ENCODE measurements at regions not wholly inside any gene's neighbourhood (a gene's known extent, or its start where the extent isn't known, plus 50 kb on each side); places are given as distances from the start of the nearest gene placed in this dataset.

GRCh38 chr3:117105686-117106085, 396.1 kb downstream of the TUSC7 start:
- TF ChIP-seq CTCF (IDR thresholded peaks at IDR 0.05; ENCODE audit: low read depth, low read length, missing control alignments): no peak
- DNase-seq (ENCODE audit: low read depth): no peak
- H3K4me3 ChIP-seq (ENCODE audit: low read depth, low read length): no peak overlapping the region

GRCh38 chr3:117106396-117106795, 396.8 kb downstream of the TUSC7 start:
- no peak for DNase-seq (ENCODE audit: low read depth)
- TF ChIP-seq CTCF (IDR thresholded peaks at IDR 0.05; ENCODE audit: low read depth, low read length, missing control alignments): no peak
- H3K4me3 ChIP-seq (ENCODE audit: low read depth, low read length): no peak overlapping the region

GRCh38 chr3:117107946-117108345, 398.4 kb downstream of the TUSC7 start:
- H3K4me3 ChIP-seq (ENCODE audit: low read depth, low read length): no peak overlapping the region
- TF ChIP-seq CTCF (IDR thresholded peaks at IDR 0.05; ENCODE audit: low read depth, low read length, missing control alignments): no peak
- DNase-seq (ENCODE audit: low read depth): no peak

GRCh38 chr3:117109178-117109577, 399.6 kb downstream of the TUSC7 start:
- no peak for DNase-seq (ENCODE audit: low read depth)
- no peak for TF ChIP-seq CTCF (IDR thresholded peaks at IDR 0.05; ENCODE audit: low read depth, low read length, missing control alignments)

GRCh38 chr3:117114517-117115265, 405.1 kb downstream of the TUSC7 start:
- H3K4me3 ChIP-seq (ENCODE audit: low read depth, low read length): no peak overlapping the region
- no peak for TF ChIP-seq CTCF (IDR thresholded peaks at IDR 0.05; ENCODE audit: low read depth, low read length, missing control alignments)
- DNase-seq (ENCODE audit: low read depth): no peak

More at GRCh38 chr3:117109178-117109577, 399.6 kb downstream of the TUSC7 start:
- no peak overlapping the region for H3K4me3 ChIP-seq (ENCODE audit: low read depth, low read length)

GRCh38 chr3:117117188-117117936, 407.8 kb downstream of the TUSC7 start:
- TF ChIP-seq CTCF (IDR thresholded peaks at IDR 0.05; ENCODE audit: low read depth, low read length, missing control alignments): no peak
- H3K4me3 ChIP-seq (ENCODE audit: low read depth, low read length): no peak overlapping the region
- no peak for DNase-seq (ENCODE audit: low read depth)

Data from GM12864 (cell line).